ENCODE measurements at regions not wholly inside any gene's neighbourhood (a gene's known extent, or its start where the extent isn't known, plus 50 kb on each side); places are given as distances from the start of the nearest gene placed in this dataset.

GRCh38 chr12:97335115-97335514 lies 127.5 kb upstream of the RMST start:
- FAIRE-seq = no peak
- in situ Hi-C loops (cut with HindIII; ENCODE audit: extremely low pct_ligation_motif_present, low pct_unique_long_range_greater_than_20kb) = no loop called here
- WGBS (ENCODE audit: low lambda C conversion rate) = 24% methylated on average over 4 of the region's 4 CpGs

More at GRCh38 chr12:97335115-97335514, 127.5 kb upstream of the RMST start:
- H3K9ac ChIP-seq (ENCODE audit: insufficient read depth, low read depth, low read length) = no peak overlapping the region
- no peaks in the 10 kb centered on the region for H4K20me1 ChIP-seq (ENCODE audit: insufficient read depth, low read length)
- H3K9me3 ChIP-seq (ENCODE audit: low read length) = no peaks in the 10 kb centered on the region
- H3K79me2 ChIP-seq (ENCODE audit: insufficient read depth, low read length) = no peaks in the 10 kb centered on the region
- H3K27me3 ChIP-seq (ENCODE audit: control insufficient read depth in 1 of 2, insufficient read depth in 2 of 2, low read length in 2 of 2) = no peaks in the 10 kb centered on the region
- no peak for ATAC-seq
- H3K4me3 ChIP-seq (replicated peaks in 1 of 3; ENCODE audit: insufficient read depth in 1 of 3, low read depth in 2 of 3, low read length in 3 of 3) = no peak overlapping the region
- no TSS peak for BruUV-seq (replicated peaks)
- ChIA-PET CTCF (ENCODE audit: low intra/inter-chr PET ratio, low total read pairs) (no interaction called here), POLR2A (no interaction called here)
- H3K4me2 ChIP-seq (ENCODE audit: low read depth, low read length) = no peak overlapping the region
- intact Hi-C loops (cut with micrococcal nuclease; ENCODE audit: unreplicated experiment) = no loop called here
- H3K4me1 ChIP-seq (ENCODE audit: insufficient read depth, low read length) = no peaks in the 10 kb centered on the region
- no peaks in the 10 kb centered on the region for H3K36me3 ChIP-seq (replicated peaks in 1 of 2; ENCODE audit: control insufficient read depth in 1 of 2, insufficient read depth in 2 of 2, low read length in 2 of 2)
- no peak overlapping the region for H2AFZ ChIP-seq (ENCODE audit: low read length)
- no peak overlapping the region for H3K27ac ChIP-seq (ENCODE audit: extremely low read length, insufficient read depth, low read length)
- no peak for DNase-seq (ENCODE audit: low spot score)
- TF ChIP-seq PRMT3 (CRISPR knock-in tag; IDR thresholded peaks at IDR 0.05; ENCODE audit: borderline replicate concordance, low read depth) (no peak), ZBTB10 (CRISPR knock-in tag; IDR thresholded peaks at IDR 0.05; ENCODE audit: borderline replicate concordance) (no peak), ZNF850 (CRISPR knock-in tag; conservative IDR thresholded peaks at IDR 0.05) (no peak), PRDM4 (CRISPR knock-in tag; IDR thresholded peaks at IDR 0.05; ENCODE audit: borderline replicate concordance) (no peak), KDM6A (CRISPR knock-in tag; IDR thresholded peaks at IDR 0.05; ENCODE audit: low read depth) (no peak), ZNF557 (CRISPR knock-in tag; IDR thresholded peaks at IDR 0.05) (no peak), MAF1 (CRISPR knock-in tag; IDR thresholded peaks at IDR 0.05; ENCODE audit: borderline replicate concordance) (no peak), ZNF580 (CRISPR knock-in tag; IDR thresholded peaks at IDR 0.05; ENCODE audit: borderline replicate concordance, low read depth) (no peak), ZBTB26 (CRISPR knock-in tag; IDR thresholded peaks at IDR 0.05; ENCODE audit: borderline replicate concordance) (no peak)
